Parathyroid adenoma (tissue), 2 donors: ENCODE measurements at regions not wholly inside any gene's neighbourhood (a gene's known extent, or its start where the extent isn't known, plus 50 kb on each side); places are given as distances from the start of the nearest gene placed in this dataset.

Experiments
- H2AFZ ChIP-seq: fragments of 300-600 bp; sonication (generic); one replicate; pipeline ENCODE4 v1.7.0; 2017; ENCODE audit warnings: antibody characterized with exemption, mild to moderate bottlenecking
- H3K27ac ChIP-seq: fragments of 300-600 bp; sonication (generic); one replicate; pipeline ENCODE4 v1.7.0; 2017
- H3K27me3 ChIP-seq: fragments of 300-600 bp; sonication (generic); one replicate; pipeline ENCODE4 v1.7.0; 2017; ENCODE audit warnings: low read length; ENCODE audit not compliant: control insufficient read depth, insufficient read depth
- H3K36me3 ChIP-seq: fragments of 300-600 bp; sonication (generic); one replicate; pipeline ENCODE4 v1.7.0; 2017; ENCODE audit warnings: low read length; ENCODE audit not compliant: control insufficient read depth, insufficient read depth
- H3K4me1 ChIP-seq: fragments of 300-600 bp; sonication (generic); one replicate; pipeline ENCODE4 v1.7.0; 2017; ENCODE audit warnings: control low read depth
- H3K4me2 ChIP-seq: fragments of 300-600 bp; sonication (generic); one replicate; pipeline ENCODE4 v1.7.0; 2017; ENCODE audit warnings: low read length
- H3K4me3 ChIP-seq: fragments of 300-600 bp; sonication (generic); one replicate; pipeline ENCODE4 v1.7.0; 2017; ENCODE audit warnings: low read depth, low read length
- H3K79me2 ChIP-seq: fragments of 300-600 bp; sonication (generic); one replicate; pipeline ENCODE4 v1.7.0; 2017; ENCODE audit warnings: control low read depth
- H3K9ac ChIP-seq: fragments of 300-600 bp; sonication (generic); one replicate; pipeline ENCODE4 v1.7.0; 2017; ENCODE audit warnings: mild to moderate bottlenecking
- H3K9me3 ChIP-seq: fragments of 300-600 bp; sonication (generic); one replicate; pipeline ENCODE4 v1.7.0; 2017; ENCODE audit warnings: low read length; ENCODE audit not compliant: control insufficient read depth
- TF ChIP-seq, protein P1 (sequence below): fragments of 300-600 bp; sonication (generic); IDR thresholded peaks from one replicate; pipeline ENCODE4 v1.7.0; 2017; ENCODE audit warnings: antibody characterized with exemption, mild to moderate bottlenecking
- donor health status: primary hyperparathyroidism.

DNA sequence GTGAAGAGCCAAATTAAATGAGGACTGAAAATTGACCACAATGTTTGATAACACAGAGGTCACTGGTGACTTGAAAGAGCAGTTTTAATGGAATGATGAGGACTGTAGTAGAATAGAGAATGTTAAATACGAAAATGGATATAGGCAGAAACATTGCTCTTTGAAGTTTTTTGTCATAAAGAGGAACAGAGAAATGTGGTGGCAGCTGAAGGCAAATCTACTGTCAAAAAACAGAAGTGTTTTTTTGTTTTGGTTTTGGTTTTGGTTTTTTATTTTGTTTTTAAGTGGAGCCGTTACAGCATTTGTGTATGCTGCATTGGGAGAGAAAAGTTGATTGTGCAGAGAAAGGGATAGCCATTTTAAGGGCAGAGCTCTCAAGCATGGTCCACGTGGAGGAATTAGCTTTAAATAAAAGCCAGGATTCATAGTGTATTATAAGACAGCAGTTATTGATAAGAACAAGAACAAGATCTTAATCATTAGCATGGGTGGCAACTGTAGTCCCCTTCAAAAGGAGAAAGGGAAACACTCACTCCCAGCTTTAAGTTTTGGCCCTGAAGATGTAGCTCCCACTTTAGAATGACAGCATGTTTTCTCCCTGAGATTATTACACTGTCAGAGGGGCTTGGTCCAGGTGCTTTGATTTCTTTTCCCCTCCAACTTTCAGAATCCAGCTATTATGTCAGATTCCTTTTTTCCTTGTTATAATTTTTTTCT is 156.7 kb upstream of the BET1 start:
- H3K4me2 ChIP-seq = no peak overlapping the region
- H3K4me1 ChIP-seq = no peaks in the 10 kb centered on the region
- TF ChIP-seq, protein P1, sequence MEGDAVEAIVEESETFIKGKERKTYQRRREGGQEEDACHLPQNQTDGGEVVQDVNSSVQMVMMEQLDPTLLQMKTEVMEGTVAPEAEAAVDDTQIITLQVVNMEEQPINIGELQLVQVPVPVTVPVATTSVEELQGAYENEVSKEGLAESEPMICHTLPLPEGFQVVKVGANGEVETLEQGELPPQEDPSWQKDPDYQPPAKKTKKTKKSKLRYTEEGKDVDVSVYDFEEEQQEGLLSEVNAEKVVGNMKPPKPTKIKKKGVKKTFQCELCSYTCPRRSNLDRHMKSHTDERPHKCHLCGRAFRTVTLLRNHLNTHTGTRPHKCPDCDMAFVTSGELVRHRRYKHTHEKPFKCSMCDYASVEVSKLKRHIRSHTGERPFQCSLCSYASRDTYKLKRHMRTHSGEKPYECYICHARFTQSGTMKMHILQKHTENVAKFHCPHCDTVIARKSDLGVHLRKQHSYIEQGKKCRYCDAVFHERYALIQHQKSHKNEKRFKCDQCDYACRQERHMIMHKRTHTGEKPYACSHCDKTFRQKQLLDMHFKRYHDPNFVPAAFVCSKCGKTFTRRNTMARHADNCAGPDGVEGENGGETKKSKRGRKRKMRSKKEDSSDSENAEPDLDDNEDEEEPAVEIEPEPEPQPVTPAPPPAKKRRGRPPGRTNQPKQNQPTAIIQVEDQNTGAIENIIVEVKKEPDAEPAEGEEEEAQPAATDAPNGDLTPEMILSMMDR = no peak
- no peaks in the 10 kb centered on the region for H3K79me2 ChIP-seq
- no peaks in the 10 kb centered on the region for H3K9me3 ChIP-seq
- no peak overlapping the region for H3K4me3 ChIP-seq
- H3K27ac ChIP-seq = no peak overlapping the region
- no peak overlapping the region for H3K9ac ChIP-seq
- no peaks in the 10 kb centered on the region for H3K36me3 ChIP-seq
- no peaks in the 10 kb centered on the region for H3K27me3 ChIP-seq
- no peak overlapping the region for H2AFZ ChIP-seq

- TF ChIP-seq, protein P1 = no peak
- Histone ChIP-seq H3K27ac (no peak overlapping the region), H3K4me2 (no peak overlapping the region), H3K79me2 (no peaks in the 10 kb centered on the region), H3K9ac (no peak overlapping the region), H3K27me3 (no peaks in the 10 kb centered on the region), H3K4me3 (no peak overlapping the region), H3K9me3 (no peaks in the 10 kb centered on the region), H2AFZ (no peak overlapping the region), H3K4me1 (no peaks in the 10 kb centered on the region), H3K36me3 (no peaks in the 10 kb centered on the region)
These were observed 157.3 kb upstream of the BET1 start for GRCh38 chr7:94161476-94161875.

DNA sequence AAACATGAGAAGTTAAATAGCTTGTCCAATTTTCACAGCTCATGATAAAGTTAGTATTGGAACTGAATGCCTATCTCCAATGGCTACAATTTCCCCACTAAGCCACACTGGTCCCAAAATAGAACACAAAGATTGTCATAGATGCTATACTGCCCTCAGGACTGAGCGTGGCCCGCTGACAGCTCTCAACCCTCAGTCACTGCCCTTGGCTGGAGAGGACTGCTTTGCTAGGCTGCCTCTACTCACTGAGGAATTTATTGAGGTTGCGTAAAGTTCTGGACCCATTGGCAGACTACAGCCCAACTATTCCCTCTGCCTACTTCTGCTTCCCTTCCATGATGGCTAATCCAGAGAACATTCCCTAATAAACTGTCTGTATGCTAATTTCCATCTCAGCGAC is 165.5 kb upstream of the BET1 start:
- TF ChIP-seq, protein P1 = no peak
- no peak overlapping the region for H3K9ac ChIP-seq
- no peak overlapping the region for H3K27ac ChIP-seq
- H2AFZ ChIP-seq = no peak overlapping the region
- H3K4me1 ChIP-seq = no peaks in the 10 kb centered on the region
- H3K79me2 ChIP-seq = no peaks in the 10 kb centered on the region
- no peak overlapping the region for H3K4me2 ChIP-seq
- H3K4me3 ChIP-seq = no peak overlapping the region
- no peaks in the 10 kb centered on the region for H3K36me3 ChIP-seq
- no peaks in the 10 kb centered on the region for H3K9me3 ChIP-seq
- no peaks in the 10 kb centered on the region for H3K27me3 ChIP-seq

DNA sequence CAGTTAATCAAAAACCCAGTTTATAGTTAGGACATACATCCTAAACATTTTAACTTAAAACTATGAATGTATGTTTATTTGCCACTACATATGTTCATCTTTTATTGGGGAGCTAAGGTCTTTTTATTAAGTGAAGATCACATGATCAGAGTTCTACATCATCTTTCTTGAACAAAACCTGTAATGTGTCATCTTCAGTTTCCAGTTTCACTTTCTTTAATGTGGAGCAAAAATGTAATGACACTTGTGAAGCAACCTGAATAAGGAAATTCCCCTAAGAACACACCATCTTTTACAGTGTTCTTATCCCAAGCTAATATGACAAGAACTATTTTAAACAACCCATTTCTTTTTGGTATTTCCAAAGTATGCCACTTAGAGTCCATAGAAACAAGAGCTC is 166.7 kb upstream of the BET1 start:
- no peaks in the 10 kb centered on the region for H3K27me3 ChIP-seq
- TF ChIP-seq, protein P1 = no peak
- H3K27ac ChIP-seq = no peak overlapping the region
- H3K36me3 ChIP-seq = no peaks in the 10 kb centered on the region
- H3K4me2 ChIP-seq = no peak overlapping the region
- H3K79me2 ChIP-seq = no peaks in the 10 kb centered on the region
- no peaks in the 10 kb centered on the region for H3K4me1 ChIP-seq
- no peak overlapping the region for H3K9ac ChIP-seq
- H2AFZ ChIP-seq = no peak overlapping the region
- no peaks in the 10 kb centered on the region for H3K9me3 ChIP-seq
- H3K4me3 ChIP-seq = no peak overlapping the region

GRCh38 chr7:94173436-94173835 is 169.3 kb upstream of the BET1 start:
- Histone ChIP-seq H3K9me3 (no peaks in the 10 kb centered on the region), H3K27ac (no peak overlapping the region), H3K4me1 (no peaks in the 10 kb centered on the region)

More at GRCh38 chr7:94173436-94173835, 169.3 kb upstream of the BET1 start:
- Histone ChIP-seq H3K79me2 (no peaks in the 10 kb centered on the region), H3K36me3 (no peaks in the 10 kb centered on the region), H3K27me3 (no peaks in the 10 kb centered on the region), H3K4me3 (no peak overlapping the region), H3K9ac (no peak overlapping the region), H2AFZ (no peak overlapping the region), H3K4me2 (no peak overlapping the region)
- TF ChIP-seq, protein P1 = no peak
